GM12878 (cell line): ENCODE measurements at regions not wholly inside any gene's neighbourhood (a gene's known extent, or its start where the extent isn't known, plus 50 kb on each side); places are given as distances from the start of the nearest gene placed in this dataset.

Experiments
- ATAC-seq: fragments of 200-7000 bp; cut with Tn5 transposase; 3 replicates; pipeline ENCODE4 v1.9.1; 2020; ENCODE audit warnings: mild to moderate bottlenecking, moderate library complexity
- BruUV-seq: library from RNA; stranded (reverse); fragments of 400-500 nt; replicated peaks from 2 replicates; lab custom pipeline; 2021; lab: Mats Ljungman, UMichigan
- CTCF ChIA-PET: fragments of 300-600 bp; sonication (Branson Sonifier 250); formaldehyde crosslinking; extraction: SDS; loops from one replicate; lab custom pipeline; 2021; ENCODE audit warnings: inconsistent platforms; lab: Yijun Ruan, JAX
- POLR2A ChIA-PET: fragments of 350-600 bp; formaldehyde crosslinking; extraction: SDS; loops from one replicate; lab custom pipeline; 2021; ENCODE audit warnings: inconsistent platforms; lab: Charles Lee
- RAD21 ChIA-PET: fragments of 300-600 bp; sonication (Branson Sonifier 250); formaldehyde crosslinking; loops from one replicate; lab custom pipeline; 2023; ENCODE audit warnings: antibody characterized with exemption; ENCODE audit not compliant: unreplicated experiment; lab: Charles Lee
- SMC1A ChIA-PET: fragments of 300-600 bp; sonication (Branson Sonifier 250); formaldehyde crosslinking; loops from one replicate; lab custom pipeline; 2023; ENCODE audit not compliant: unreplicated experiment, uncharacterized antibody; lab: Charles Lee
- DNase-seq: peaks from one replicate; pipeline ENCODE4 v3.0.0-alpha.2; 2011; ENCODE audit warnings: low read depth, low spot score
- FAIRE-seq: peaks from 3 replicates; lab custom pipeline; 2011; peaks lifted over from hg19 to GRCh38; lab: Jason Lieb, UNC
- H2AFZ ChIP-seq: 2 replicates; pipeline ENCODE4 v1.6.0; 2011; ENCODE audit warnings: low read depth, low read length, control low read depth; ENCODE audit not compliant: control insufficient read depth
- H3K27ac ChIP-seq: 2 replicates; pipeline ENCODE4 v1.5.1; 2011; ENCODE audit warnings: control low read depth; ENCODE audit not compliant: control insufficient read depth, insufficient read depth
- H3K27me3 ChIP-seq, 2 experiments: replicated peaks in 1 of 2; 2 replicates each; pipeline versions ENCODE4 v1.6.0 to v1.6.1; 2011; ENCODE audit warnings: low read length in 1 of 2; ENCODE audit not compliant: control insufficient read depth in 2 of 2, insufficient read depth in 2 of 2
- H3K36me3 ChIP-seq, 2 experiments: 2 replicates each; pipeline ENCODE4 v1.5.1; 2011; ENCODE audit warnings: low read length in 1 of 2; ENCODE audit not compliant: control insufficient read depth in 2 of 2, insufficient read depth in 2 of 2
- H3K4me1 ChIP-seq: 2 replicates; pipeline ENCODE4 v1.6.1; 2011; ENCODE audit warnings: mild to moderate bottlenecking, low read length, moderate library complexity, mixed read lengths; ENCODE audit not compliant: control insufficient read depth, insufficient read depth
- H3K4me2 ChIP-seq: 2 replicates; pipeline ENCODE4 v1.6.0; 2011; ENCODE audit warnings: control low read depth; ENCODE audit not compliant: control insufficient read depth, insufficient read depth
- H3K4me3 ChIP-seq: fragments of 200-600 bp; sonication (generic); 2 replicates; pipeline ENCODE4 v1.5.1; 2016
- H3K79me2 ChIP-seq: 2 replicates; pipeline ENCODE4 v1.6.0; 2011; ENCODE audit warnings: low read length; ENCODE audit not compliant: control insufficient read depth, insufficient read depth
- H3K9ac ChIP-seq: 2 replicates; pipeline ENCODE4 v1.8.0; 2011; ENCODE audit warnings: low read length, control low read depth, mixed read lengths; ENCODE audit not compliant: control insufficient read depth, insufficient read depth
- H3K9me3 ChIP-seq: replicated peaks from 3 replicates; pipeline ENCODE4 v1.5.1; 2011; ENCODE audit warnings: mild to moderate bottlenecking, low read length; ENCODE audit not compliant: control insufficient read depth, insufficient read depth
- H4K20me1 ChIP-seq: 2 replicates; pipeline ENCODE4 v1.6.0; 2011; ENCODE audit not compliant: control insufficient read depth, insufficient read depth
- CBX5 ChIP-seq: sonication (generic); IDR thresholded peaks from 2 replicates; pipeline ENCODE4 v1.6.1; 2016; ENCODE audit warnings: low read depth, moderate library complexity, mild to moderate bottlenecking, inconsistent platforms
- CHD1 ChIP-seq: IDR thresholded peaks from 2 replicates; pipeline ENCODE4 v1.6.1; 2012; ENCODE audit warnings: low read depth, low read length, improper control_type of control experiment
- EZH2 ChIP-seq: IDR thresholded peaks from 2 replicates; pipeline ENCODE4 v1.6.1; 2012; ENCODE audit warnings: low read depth, mild to moderate bottlenecking, control low read depth, inconsistent platforms, low read length, borderline replicate concordance; ENCODE audit not compliant: control insufficient read depth
- FOXK2 ChIP-seq: fragments of 450-650 bp; IDR thresholded peaks from 2 replicates; pipeline ENCODE4 v1.6.1; 2017; ENCODE audit warnings: mild to moderate bottlenecking, moderate library complexity
- GATAD2B ChIP-seq: fragments of 450-650 bp; conservative IDR thresholded peaks from 2 replicates; pipeline ENCODE4 v1.6.1; 2017; ENCODE audit warnings: low read depth, mild to moderate bottlenecking, moderate library complexity
- HSF1 ChIP-seq: fragments of 150-350 bp; IDR thresholded peaks from 2 replicates; pipeline ENCODE4 v1.6.1; 2014; ENCODE audit warnings: mild to moderate bottlenecking, low read depth, low read length
- IKZF2 ChIP-seq, 2 experiments: fragments of 450-650 bp; IDR thresholded peaks; 2 replicates each; pipeline ENCODE4 v1.6.1; 2017; ENCODE audit warnings: mild to moderate bottlenecking in 2 of 2, moderate library complexity in 2 of 2
- IRF4 ChIP-seq: IDR thresholded peaks from 2 replicates; pipeline ENCODE4 v1.6.1; 2011; ENCODE audit warnings: low read depth, low read length
- JUND ChIP-seq: IDR thresholded peaks from 2 replicates; pipeline ENCODE4 v1.6.1; 2012; ENCODE audit warnings: low read depth, mild to moderate bottlenecking, low read length, improper control_type of control experiment, moderate library complexity
- POLR2AphosphoS5 ChIP-seq: IDR thresholded peaks from 2 replicates; pipeline ENCODE4 v1.6.1; 2011; ENCODE audit warnings: mild to moderate bottlenecking, low read length, inconsistent platforms
- RFX5 ChIP-seq: IDR thresholded peaks from 2 replicates; pipeline ENCODE4 v1.6.1; 2011; ENCODE audit warnings: low read depth, low read length, improper control_type of control experiment
- SIX5 ChIP-seq: IDR thresholded peaks from 2 replicates; pipeline ENCODE4 v1.6.1; 2011; ENCODE audit warnings: mild to moderate bottlenecking, low read depth, low read length, moderate library complexity; ENCODE audit not compliant: severe bottlenecking
- ZBED1 ChIP-seq: IDR thresholded peaks from 2 replicates; pipeline ENCODE4 v1.6.1; 2016; ENCODE audit warnings: borderline replicate concordance
- ZBTB33 ChIP-seq: fragments of 450-650 bp; IDR thresholded peaks from 2 replicates; pipeline ENCODE4 v1.6.1; 2017; ENCODE audit warnings: mild to moderate bottlenecking
- WGBS: methylation state at CpG from one replicate; pipeline ENCODE4 v1.1.6; 2016; ENCODE audit warnings: low lambda C conversion rate; ENCODE audit not compliant: insufficient replicate concordance, insufficient coverage; ENCODE audit errors: missing lambda C conversion rate; 5-methylcytosine and 5-hydroxymethylcytosine counted together
- in situ Hi-C: fragments of 300-500 bp; cut with MboI; formaldehyde crosslinking; loops from 9 replicates; pipeline ENCODE4 v1.14.3; 2018; ENCODE audit warnings: mixed read lengths
- intact Hi-C: fragments of 100-400 bp; cut with micrococcal nuclease; formaldehyde crosslinking; loops from one replicate; pipeline ENCODE4 v1.14.2; 2022; ENCODE audit not compliant: unreplicated experiment

- 4% methylated on average over 5 of the region's 5 CpGs for WGBS
- Histone ChIP-seq H3K9ac (no peak overlapping the region), H3K36me3 (no peaks in the 10 kb centered on the region), H3K27ac (no peak overlapping the region), H3K79me2 (no peaks in the 10 kb centered on the region), H3K4me1 (no peaks in the 10 kb centered on the region), H2AFZ (no peak overlapping the region), H3K27me3 (no peaks in the 10 kb centered on the region), H3K4me3 (no peak overlapping the region), H4K20me1 (no peaks in the 10 kb centered on the region), H3K9me3 (no peaks in the 10 kb centered on the region), H3K4me2 (no peak overlapping the region)
- no peak for TF ChIP-seq CHD1
- TF ChIP-seq GATAD2B: no peak
- FAIRE-seq: no peak
- BruUV-seq: no TSS peak
- ChIA-PET RAD21 (no interaction called here), CTCF (no interaction called here), SMC1A (no interaction called here), POLR2A (no interaction called here)
- no peak for DNase-seq
- intact Hi-C loops (no loop called here), in situ Hi-C loops (no loop called here)
- ATAC-seq: no peak
These were observed 731.7 kb upstream of the MIR17HG start for GRCh38 chr13:90615767-90616166.

- no TSS peak for BruUV-seq
- whole genome bisulfite sequencing: 23% methylated on average over 2 of the region's 2 CpGs
- H3K9me3 ChIP-seq: no peaks in the 10 kb centered on the region
- H3K79me2 ChIP-seq: no peaks in the 10 kb centered on the region
- H3K9ac ChIP-seq: no peak overlapping the region
- H3K27me3 ChIP-seq: no peaks in the 10 kb centered on the region
- CTCF ChIA-PET: no interaction called here
- intact Hi-C loops: no loop called here
- SMC1A ChIA-PET: no interaction called here
- RAD21 ChIA-PET: no interaction called here
- no peaks in the 10 kb centered on the region for H4K20me1 ChIP-seq
- in situ Hi-C loops: no loop called here
- POLR2A ChIA-PET: no interaction called here
- DNase-seq (no peak), ATAC-seq (no peak), FAIRE-seq (no peak)
- H3K27ac ChIP-seq: no peak overlapping the region
- no peaks in the 10 kb centered on the region for H3K36me3 ChIP-seq
- no peaks in the 10 kb centered on the region for H3K4me1 ChIP-seq
- no peak overlapping the region for H2AFZ ChIP-seq
- H3K4me3 ChIP-seq: no peak overlapping the region
- no peak overlapping the region for H3K4me2 ChIP-seq
- no peak for TF ChIP-seq POLR2AphosphoS5
- TF ChIP-seq EZH2: no peak
- TF ChIP-seq IRF4: no peak
- no peak for TF ChIP-seq IKZF2 (IDR thresholded peaks at IDR 0.05)
- no peak for TF ChIP-seq ZBTB33
- TF ChIP-seq RFX5: no peak
- TF ChIP-seq JUND: no peak
- no peak for TF ChIP-seq FOXK2
- no peak for TF ChIP-seq SIX5
- no peak for TF ChIP-seq CBX5
- no peak for TF ChIP-seq HSF1
- TF ChIP-seq ZBED1: no peak
- TF ChIP-seq, all 136 proteins: peak for 0
These were observed 729.4 kb upstream of the MIR17HG start for GRCh38 chr13:90618133-90618532.
